ENCODE measurements at regions not wholly inside any gene's neighbourhood (a gene's known extent, or its start where the extent isn't known, plus 50 kb on each side); places are given as distances from the start of the nearest gene placed in this dataset.

DNA sequence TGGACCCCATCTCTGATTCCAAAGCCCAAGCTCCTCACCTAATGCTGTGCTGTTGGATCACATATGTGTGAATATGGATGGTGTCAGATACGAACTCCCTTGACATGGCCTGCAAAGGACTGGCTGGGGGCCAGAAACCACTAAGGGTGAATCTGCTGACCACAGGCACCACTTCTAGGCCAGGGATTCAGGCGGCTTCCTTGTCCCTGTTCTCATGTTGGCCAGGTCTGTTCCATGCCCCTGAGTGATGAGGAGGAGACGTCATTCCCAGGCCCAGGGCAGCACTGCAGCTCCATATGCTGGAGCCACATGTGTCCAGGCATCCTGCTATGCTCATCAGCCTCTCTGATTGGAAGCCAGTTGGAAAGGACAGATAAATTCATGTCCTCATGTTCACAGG lies 130.0 kb upstream of the BDNF start:
- no peak overlapping the region for H3K4me3 ChIP-seq (ENCODE audit: low read length in 2 of 2)
- H3K27ac ChIP-seq (ENCODE audit: low read depth in 1 of 2, low read length in 2 of 2), result no peak overlapping the region
- H3K4me1 ChIP-seq (ENCODE audit: control insufficient read depth in 1 of 2, insufficient read depth in 2 of 2, low read length in 2 of 2), result no peaks in the 10 kb centered on the region
- ATAC-seq (ENCODE audit: low FRiP score) (no peak), DNase-seq (no peak)
- H3K27me3 ChIP-seq (ENCODE audit: control insufficient read depth in 1 of 2, insufficient read depth in 2 of 2, low read length in 1 of 2), result no peaks in the 10 kb centered on the region
- intact Hi-C loops (cut with DNase I), result no loop called here
- peaks cover 1% of the 10 kb centered on the region for H3K9me3 ChIP-seq (ENCODE audit: control insufficient read depth, low read length)
- 68 to 71% methylated on average over 3 of the region's 3 CpGs for WGBS, 2 donors
- no peaks in the 10 kb centered on the region for H3K36me3 ChIP-seq (ENCODE audit: control insufficient read depth in 1 of 2, insufficient read depth in 2 of 2, low read length in 1 of 2)

DNA sequence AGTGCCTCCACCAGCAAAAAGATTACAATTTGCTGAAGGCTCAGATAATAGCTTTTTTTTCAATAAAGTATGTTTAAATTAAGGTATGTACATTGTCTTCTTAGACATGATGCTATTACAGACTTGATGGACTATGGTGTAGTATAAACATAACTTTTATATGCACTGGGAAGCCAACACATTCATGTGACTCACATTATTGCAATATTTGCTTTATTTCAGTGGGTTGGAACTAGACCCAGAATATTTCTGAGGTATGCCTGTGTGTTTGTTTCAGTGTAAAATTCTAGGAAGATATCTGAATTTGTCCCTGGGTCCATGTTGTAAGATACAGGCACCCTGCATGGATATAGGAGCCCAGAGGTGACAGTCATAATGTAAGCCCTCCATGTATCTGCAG lies 120.0 kb upstream of the BDNF start:
- no peaks in the 10 kb centered on the region for H3K9me3 ChIP-seq (ENCODE audit: control insufficient read depth, low read length)
- intact Hi-C loops (cut with DNase I), result no loop called here
- no peak overlapping the region for H3K27ac ChIP-seq (ENCODE audit: low read depth in 1 of 2, low read length in 2 of 2)
- no peaks in the 10 kb centered on the region for H3K4me1 ChIP-seq (ENCODE audit: control insufficient read depth in 1 of 2, insufficient read depth in 2 of 2, low read length in 2 of 2)
- no peaks in the 10 kb centered on the region for H3K27me3 ChIP-seq (ENCODE audit: control insufficient read depth in 1 of 2, insufficient read depth in 2 of 2, low read length in 1 of 2)
- H3K36me3 ChIP-seq (ENCODE audit: control insufficient read depth in 1 of 2, insufficient read depth in 2 of 2, low read length in 1 of 2), result no peaks in the 10 kb centered on the region
- no peak overlapping the region for H3K4me3 ChIP-seq (ENCODE audit: low read length in 2 of 2)
- no peak for DNase-seq
- ATAC-seq (ENCODE audit: low FRiP score), result no peak

DNA sequence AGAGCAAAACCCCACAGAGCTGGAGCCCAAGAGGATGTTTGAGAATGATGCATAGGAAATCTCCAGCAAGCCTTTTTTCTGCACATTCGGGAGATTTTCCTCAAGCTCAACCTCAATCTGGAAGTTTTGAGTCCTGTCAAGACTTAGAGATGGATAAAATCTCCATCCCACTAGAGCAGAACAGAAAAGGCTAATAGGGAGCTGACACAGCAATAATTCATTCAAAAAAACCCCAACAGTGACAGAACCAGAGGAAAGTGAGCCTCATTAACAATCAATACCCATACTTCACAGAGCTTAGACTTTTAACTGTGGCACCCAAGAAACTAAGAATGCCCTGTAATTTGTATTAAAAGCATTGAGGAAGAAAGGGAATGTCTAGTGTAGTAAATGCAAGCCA lies 115.9 kb upstream of the BDNF start:
- WGBS, 2 donors, result 85 to 88% methylated on average over 1 of the region's 1 CpG
- Histone ChIP-seq H3K9me3 (ENCODE audit: control insufficient read depth, low read length) (no peaks in the 10 kb centered on the region), H3K27me3 (ENCODE audit: control insufficient read depth in 1 of 2, insufficient read depth in 2 of 2, low read length in 1 of 2) (no peaks in the 10 kb centered on the region), H3K4me3 (ENCODE audit: low read length in 2 of 2) (no peak overlapping the region), H3K27ac (ENCODE audit: low read depth in 1 of 2, low read length in 2 of 2) (no peak overlapping the region), H3K4me1 (ENCODE audit: control insufficient read depth in 1 of 2, insufficient read depth in 2 of 2, low read length in 2 of 2) (no peaks in the 10 kb centered on the region), H3K36me3 (ENCODE audit: control insufficient read depth in 1 of 2, insufficient read depth in 2 of 2, low read length in 1 of 2) (no peaks in the 10 kb centered on the region)
- DNase-seq (no peak), ATAC-seq (ENCODE audit: low FRiP score) (no peak)
- intact Hi-C loops (cut with DNase I), result no loop called here

DNA sequence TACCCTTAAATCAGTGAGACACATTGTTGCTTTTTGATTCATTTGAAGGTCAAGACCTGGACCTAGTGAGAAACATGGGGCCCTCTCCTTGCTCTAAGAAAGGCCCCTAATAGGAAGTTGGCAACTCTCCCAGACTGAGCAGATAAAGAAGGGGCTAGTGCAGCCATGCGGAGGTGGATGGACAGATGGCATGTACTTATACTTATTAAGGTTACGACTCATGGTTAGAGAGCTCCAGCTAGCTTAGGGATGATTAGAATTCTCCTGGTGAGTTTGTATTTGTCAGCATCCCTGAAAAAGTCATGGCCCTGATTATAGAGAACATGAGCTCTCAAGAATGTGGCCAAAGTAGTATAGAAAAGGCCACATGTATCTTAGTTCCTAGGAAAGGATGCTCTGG lies 112.1 kb upstream of the BDNF start:
- no peak overlapping the region for H3K27ac ChIP-seq (ENCODE audit: low read depth in 1 of 2, low read length in 2 of 2)
- WGBS, 2 donors, result 59 to 67% methylated on average over 2 of the region's 2 CpGs
- ATAC-seq (ENCODE audit: low FRiP score) (no peak), DNase-seq (no peak)
- no peaks in the 10 kb centered on the region for H3K27me3 ChIP-seq (ENCODE audit: control insufficient read depth in 1 of 2, insufficient read depth in 2 of 2, low read length in 1 of 2)
- H3K36me3 ChIP-seq (ENCODE audit: control insufficient read depth in 1 of 2, insufficient read depth in 2 of 2, low read length in 1 of 2), result no peaks in the 10 kb centered on the region
- H3K4me3 ChIP-seq (ENCODE audit: low read length in 2 of 2), result no peak overlapping the region
- intact Hi-C loops (cut with DNase I), result no loop called here
- no peaks in the 10 kb centered on the region for H3K4me1 ChIP-seq (ENCODE audit: control insufficient read depth in 1 of 2, insufficient read depth in 2 of 2, low read length in 2 of 2)
- H3K9me3 ChIP-seq (ENCODE audit: control insufficient read depth, low read length), result no peaks in the 10 kb centered on the region

DNA sequence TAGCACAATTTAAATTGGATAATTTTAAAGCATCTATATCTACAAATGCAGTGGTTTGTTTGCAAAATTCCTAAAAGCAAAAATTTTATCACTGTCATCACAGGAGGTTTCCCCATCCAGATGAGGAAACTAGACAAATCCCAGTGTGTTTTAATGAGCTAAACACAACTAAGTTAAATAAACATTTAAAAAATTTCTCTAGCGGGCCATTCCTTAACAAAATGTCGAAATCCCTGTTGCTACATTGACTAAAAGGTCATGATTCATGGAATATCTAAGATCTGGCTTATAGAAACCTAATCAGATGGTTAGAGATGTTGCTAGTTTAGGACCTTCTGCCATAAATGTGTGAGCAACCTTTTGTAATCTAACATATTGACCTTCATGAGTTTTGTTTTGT lies 107.3 kb upstream of the BDNF start:
- H3K27ac ChIP-seq (ENCODE audit: low read depth in 1 of 2, low read length in 2 of 2), result no peak overlapping the region
- DNase-seq, result no peak
- no peaks in the 10 kb centered on the region for H3K36me3 ChIP-seq (ENCODE audit: control insufficient read depth in 1 of 2, insufficient read depth in 2 of 2, low read length in 1 of 2)
- intact Hi-C loops (cut with DNase I), result no loop called here
- H3K9me3 ChIP-seq (ENCODE audit: control insufficient read depth, low read length), result no peaks in the 10 kb centered on the region
- no peak for ATAC-seq (ENCODE audit: low FRiP score)
- H3K4me3 ChIP-seq (ENCODE audit: low read length in 2 of 2), result no peak overlapping the region
- H3K27me3 ChIP-seq (ENCODE audit: control insufficient read depth in 1 of 2, insufficient read depth in 2 of 2, low read length in 1 of 2), result no peaks in the 10 kb centered on the region
- no peaks in the 10 kb centered on the region for H3K4me1 ChIP-seq (ENCODE audit: control insufficient read depth in 1 of 2, insufficient read depth in 2 of 2, low read length in 2 of 2)
- WGBS, 2 donors, result 50 to 52% methylated on average over 2 of the region's 2 CpGs

DNA sequence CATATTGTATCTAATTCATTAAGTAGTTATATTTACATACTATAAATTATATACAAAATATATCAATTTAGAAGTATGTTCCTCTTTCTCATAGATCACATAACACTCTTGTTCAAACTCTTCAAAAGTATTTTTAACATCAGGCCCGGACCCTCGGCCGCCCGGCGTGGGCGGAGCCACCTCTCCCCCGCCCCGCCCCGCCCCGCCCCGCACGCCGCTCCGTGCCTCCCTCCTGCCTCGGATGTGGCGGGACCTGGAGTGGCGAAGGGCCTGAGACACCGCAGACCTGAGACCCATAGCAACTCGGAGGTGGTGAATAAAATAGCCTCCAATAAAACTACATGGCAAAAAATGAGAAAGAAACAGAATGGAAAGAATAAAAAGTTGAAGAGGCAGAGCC lies 105.9 kb upstream of the BDNF start:
- DNase-seq (no peak), ATAC-seq (ENCODE audit: low FRiP score) (no peak)
- H3K4me3 ChIP-seq (ENCODE audit: low read length in 2 of 2), result no peak overlapping the region
- H3K27me3 ChIP-seq (ENCODE audit: control insufficient read depth in 1 of 2, insufficient read depth in 2 of 2, low read length in 1 of 2), result no peaks in the 10 kb centered on the region
- 59 to 66% methylated on average over 19 of the region's 19 CpGs for WGBS, 2 donors
- intact Hi-C loops (cut with DNase I), result no loop called here
- H3K36me3 ChIP-seq (ENCODE audit: control insufficient read depth in 1 of 2, insufficient read depth in 2 of 2, low read length in 1 of 2), result no peaks in the 10 kb centered on the region
- H3K27ac ChIP-seq (ENCODE audit: low read depth in 1 of 2, low read length in 2 of 2), result no peak overlapping the region
- no peaks in the 10 kb centered on the region for H3K9me3 ChIP-seq (ENCODE audit: control insufficient read depth, low read length)
- H3K4me1 ChIP-seq (ENCODE audit: control insufficient read depth in 1 of 2, insufficient read depth in 2 of 2, low read length in 2 of 2), result no peaks in the 10 kb centered on the region

DNA sequence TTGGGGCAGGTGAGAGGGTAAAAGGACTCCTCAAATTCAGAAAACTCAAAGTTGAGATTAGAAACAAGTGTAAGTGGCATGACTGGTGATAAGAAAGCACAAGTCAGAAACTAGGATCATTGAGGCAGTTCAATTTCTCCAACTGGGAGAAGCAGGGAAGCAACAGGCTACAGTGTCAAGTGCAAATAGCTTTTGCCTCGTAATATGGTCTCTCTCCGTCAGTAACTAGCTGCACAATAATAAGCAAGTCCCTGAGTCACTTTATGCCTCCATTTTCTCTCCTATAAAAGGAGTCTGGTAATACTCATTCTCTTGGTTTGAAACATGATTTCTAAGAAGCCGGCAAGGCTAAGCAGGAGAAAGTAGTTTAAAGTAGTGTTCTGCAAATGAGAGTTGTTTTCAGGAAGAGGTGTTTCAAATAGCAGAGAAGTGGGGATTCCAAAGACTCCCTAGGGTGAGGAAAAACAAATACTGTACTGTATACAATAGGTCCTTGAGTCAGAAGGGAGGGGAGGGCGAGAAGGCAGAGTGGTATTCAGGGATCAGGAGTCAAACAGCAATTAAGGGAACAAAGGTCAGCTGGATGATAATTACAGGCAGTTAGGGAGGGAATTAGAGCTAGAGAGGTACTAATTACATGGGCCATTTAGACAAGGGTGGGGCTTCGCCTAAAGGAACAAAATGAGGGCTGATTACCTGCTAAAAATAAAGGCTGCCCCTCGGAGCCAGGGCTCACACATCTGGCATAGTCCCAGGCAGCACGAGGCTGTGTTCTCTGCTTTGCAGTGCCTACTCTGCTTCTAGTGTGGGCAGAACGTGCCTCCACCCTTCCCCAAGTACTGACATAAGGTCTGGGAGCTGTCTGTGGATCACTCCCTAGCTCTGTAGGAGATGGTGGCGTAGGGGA lies 96.0 kb upstream of the BDNF start:
- ATAC-seq (ENCODE audit: low FRiP score), result no peak
- intact Hi-C loops (cut with DNase I), result no loop called here
- WGBS, 2 donors, result 14 to 22% methylated on average over 9 of the region's 9 CpGs
- H3K4me1 ChIP-seq (ENCODE audit: control insufficient read depth in 1 of 2, insufficient read depth in 2 of 2, low read length in 2 of 2), result no peaks in the 10 kb centered on the region
- no peaks in the 10 kb centered on the region for H3K27me3 ChIP-seq (ENCODE audit: control insufficient read depth in 1 of 2, insufficient read depth in 2 of 2, low read length in 1 of 2)
- no peak for DNase-seq
- no peak overlapping the region for H3K27ac ChIP-seq (ENCODE audit: low read depth in 1 of 2, low read length in 2 of 2)
- H3K4me3 ChIP-seq (ENCODE audit: low read length in 2 of 2), result no peak overlapping the region
- no peaks in the 10 kb centered on the region for H3K36me3 ChIP-seq (ENCODE audit: control insufficient read depth in 1 of 2, insufficient read depth in 2 of 2, low read length in 1 of 2)
- H3K9me3 ChIP-seq (ENCODE audit: control insufficient read depth, low read length), result peaks cover 1% of the 10 kb centered on the region

DNA sequence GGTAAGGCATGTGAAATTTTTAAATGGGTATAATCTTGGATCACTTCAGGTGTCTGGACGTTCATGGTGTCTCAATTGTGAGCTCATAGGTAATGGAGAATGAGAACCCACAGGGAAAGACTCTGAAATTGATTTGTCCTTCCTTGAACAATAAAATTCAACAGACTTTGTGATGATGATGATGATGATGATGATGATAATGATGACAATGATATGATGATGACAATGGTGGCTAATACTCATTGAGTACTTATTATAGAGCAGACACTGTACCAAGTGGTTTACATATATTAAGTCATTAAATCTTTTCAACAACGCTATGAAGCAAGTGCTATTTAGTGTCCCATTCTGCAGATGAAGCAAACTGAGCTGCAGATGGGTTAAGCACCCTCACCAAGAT lies 86.6 kb upstream of the BDNF start:
- Histone ChIP-seq H3K9me3 (ENCODE audit: control insufficient read depth, low read length) (peaks cover 2% of the 10 kb centered on the region), H3K4me1 (ENCODE audit: control insufficient read depth in 1 of 2, insufficient read depth in 2 of 2, low read length in 2 of 2) (no peaks in the 10 kb centered on the region), H3K27me3 (ENCODE audit: control insufficient read depth in 1 of 2, insufficient read depth in 2 of 2, low read length in 1 of 2) (no peaks in the 10 kb centered on the region), H3K36me3 (ENCODE audit: control insufficient read depth in 1 of 2, insufficient read depth in 2 of 2, low read length in 1 of 2) (no peaks in the 10 kb centered on the region), H3K27ac (ENCODE audit: low read depth in 1 of 2, low read length in 2 of 2) (no peak overlapping the region), H3K4me3 (ENCODE audit: low read length in 2 of 2) (no peak overlapping the region)
- intact Hi-C loops (cut with DNase I), result no loop called here
- WGBS, 2 donors, result 65 to 73% methylated on average over 2 of the region's 2 CpGs
- DNase-seq (no peak), ATAC-seq (ENCODE audit: low FRiP score) (no peak)

DNA sequence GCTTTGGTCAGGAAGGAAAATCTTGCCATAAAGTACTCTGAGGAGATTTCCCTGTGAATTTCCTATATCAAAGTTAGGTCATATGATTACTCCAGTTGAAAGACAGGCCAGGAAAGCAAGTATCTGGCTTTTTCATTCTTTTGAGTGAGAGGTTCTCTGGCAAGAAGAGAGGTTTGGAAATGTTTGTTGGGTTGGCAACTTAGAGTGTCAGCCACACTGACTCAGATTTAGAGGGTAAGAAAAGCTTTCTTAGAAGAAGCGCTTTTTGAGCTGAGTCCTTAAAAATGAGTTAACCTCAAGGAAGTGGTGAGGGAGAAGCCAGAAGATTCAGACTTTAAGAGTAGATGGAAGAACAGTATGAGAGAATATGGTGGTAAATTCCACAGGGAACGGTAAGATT lies 86.1 kb upstream of the BDNF start:
- intact Hi-C loops (cut with DNase I), result no loop called here
- H3K36me3 ChIP-seq (ENCODE audit: control insufficient read depth in 1 of 2, insufficient read depth in 2 of 2, low read length in 1 of 2), result no peaks in the 10 kb centered on the region
- no peak for DNase-seq
- WGBS, 2 donors, result 83 to 89% methylated on average over 2 of the region's 2 CpGs
- no peak overlapping the region for H3K27ac ChIP-seq (ENCODE audit: low read depth in 1 of 2, low read length in 2 of 2)
- H3K9me3 ChIP-seq (ENCODE audit: control insufficient read depth, low read length), result peaks cover 2% of the 10 kb centered on the region
- no peaks in the 10 kb centered on the region for H3K4me1 ChIP-seq (ENCODE audit: control insufficient read depth in 1 of 2, insufficient read depth in 2 of 2, low read length in 2 of 2)
- no peaks in the 10 kb centered on the region for H3K27me3 ChIP-seq (ENCODE audit: control insufficient read depth in 1 of 2, insufficient read depth in 2 of 2, low read length in 1 of 2)
- no peak overlapping the region for H3K4me3 ChIP-seq (ENCODE audit: low read length in 2 of 2)
- ATAC-seq (ENCODE audit: low FRiP score), result no peak
